Gastrocnemius medialis (tissue), 4 donors: ENCODE measurements at regions not wholly inside any gene's neighbourhood (a gene's known extent, or its start where the extent isn't known, plus 50 kb on each side); places are given as distances from the start of the nearest gene placed in this dataset.
A peak's percentile ranks its signal among the peaks of the same experiment; 100 is the strongest.

ENCODE experiments used
- ATAC-seq, 2 donors: fragments of 150-250 bp; one replicate each; pipeline ENCODE4 v1.9.1; 2016
- DNase-seq, 2 donors: peaks; one replicate each; pipeline ENCODE4 v3.0.0-alpha.2; 2019
- H3K27ac ChIP-seq, 4 donors: fragments of 200-600 bp; sonication (generic); 1 replicate in 1 of 4; 2 replicates in 3 of 4; pipeline ENCODE4 v1.5.1; 2016 to 2018; ENCODE audit warnings: mild to moderate bottlenecking in 2 of 4, moderate library complexity in 1 of 4
- H3K27me3 ChIP-seq, 3 donors: fragments of 200-600 bp; sonication (generic) in 2 of 3; 1 replicate in 1 of 3; 2 replicates in 2 of 3; pipeline versions ENCODE4 v1.5.1 to v1.6.0; 2016 to 2019; ENCODE audit warnings: mild to moderate bottlenecking in 1 of 3, moderate library complexity in 1 of 3
- H3K36me3 ChIP-seq, 2 donors: fragments of 200-600 bp; sonication (generic) in 1 of 2; one replicate each; pipeline ENCODE4 v1.5.1; 2017 to 2018
- H3K4me1 ChIP-seq, 2 donors: fragments of 200-600 bp; sonication (generic) in 1 of 2; one replicate each; pipeline ENCODE4 v1.5.1; 2016 to 2017; ENCODE audit warnings: mild to moderate bottlenecking in 2 of 2
- H3K4me3 ChIP-seq, 4 donors: fragments of 200-600 bp; sonication (generic) in 3 of 4; 1 replicate in 1 of 4; 2 replicates in 3 of 4; pipeline ENCODE4 v1.5.1; 2016 to 2019; ENCODE audit warnings: mild to moderate bottlenecking in 2 of 4
- H3K9me3 ChIP-seq, 3 donors: fragments of 200-600 bp; sonication (generic) in 2 of 3; 1 replicate in 1 of 3; 2 replicates in 2 of 3; pipeline ENCODE4 v1.5.1; 2016 to 2019
- CTCF ChIP-seq, 5 experiments: fragments of 450-650 bp in 3 of 5; fragments of 200-600 bp in 2 of 5; sonication (generic) in 2 of 5; IDR thresholded peaks in 4 of 5; conservative IDR thresholded peaks in 1 of 5; 1 replicate in 4 of 5; 2 replicates in 1 of 5; pipeline ENCODE4 v1.5.1; 2016 to 2019; ENCODE audit warnings: antibody characterized with exemption in 5 of 5, mild to moderate bottlenecking in 3 of 5, moderate library complexity in 3 of 5
- POLR2A ChIP-seq, 2 donors: fragments of 450-650 bp; IDR thresholded peaks; one replicate each; pipeline ENCODE4 v1.6.1; 2017; ENCODE audit warnings: antibody characterized with exemption in 2 of 2, mild to moderate bottlenecking in 2 of 2, moderate library complexity in 2 of 2
- in situ Hi-C, 4 donors: fragments of 200-750 bp; cut with MboI; loops; one replicate each; pipeline versions ENCODE4 v1.15.0 to v1.8.0; 2017; ENCODE audit warnings: low sequenced_read_pairs in 4 of 4
- intact Hi-C: fragments of 100-400 bp; cut with DNase I; formaldehyde crosslinking; loops from one replicate; pipeline ENCODE4 v1.15.1; 2023; ENCODE audit warnings: low total_unique reads

GRCh38 chr15:86014016-86014415, 65.7 kb upstream of the AGBL1 start:
- H3K4me3 ChIP-seq, result no peak overlapping the region
- no peaks in the 10 kb centered on the region for H3K4me1 ChIP-seq
- DNase-seq, result no peak
- H3K36me3 ChIP-seq, result no peaks in the 10 kb centered on the region
- TF ChIP-seq CTCF (IDR thresholded peaks at IDR 0.05 in 4 of 5, conservative IDR thresholded peaks at IDR 0.05 in 1 of 5), result no peak
- no peak for TF ChIP-seq POLR2A (IDR thresholded peaks at IDR 0.05)
- in situ Hi-C loops, result no loop called here
- no peak overlapping the region for H3K27ac ChIP-seq
- no peaks in the 10 kb centered on the region for H3K9me3 ChIP-seq
- no peak for ATAC-seq
- intact Hi-C loops, result no loop called here
- no peaks in the 10 kb centered on the region for H3K27me3 ChIP-seq

- H3K4me1 ChIP-seq, result no peaks in the 10 kb centered on the region
- no peak for TF ChIP-seq CTCF (IDR thresholded peaks at IDR 0.05 in 4 of 5, conservative IDR thresholded peaks at IDR 0.05 in 1 of 5)
- no peak for TF ChIP-seq POLR2A (IDR thresholded peaks at IDR 0.05)
- no peaks in the 10 kb centered on the region for H3K36me3 ChIP-seq
- ATAC-seq (no peak), DNase-seq (no peak)
- H3K4me3 ChIP-seq, result no peak overlapping the region
- in situ Hi-C loops (no loop called here), intact Hi-C loops (no loop called here)
- no peak overlapping the region for H3K27ac ChIP-seq
- H3K27me3 ChIP-seq, result no peaks in the 10 kb centered on the region
- no peaks in the 10 kb centered on the region for H3K9me3 ChIP-seq
These were observed 62.9 kb upstream of the AGBL1 start for GRCh38 chr15:86016750-86017149.

GRCh38 chr15:86018679-86019078, 61.0 kb upstream of the AGBL1 start:
- Histone ChIP-seq H3K4me1 (no peaks in the 10 kb centered on the region), H3K27ac (no peak overlapping the region), H3K9me3 (no peaks in the 10 kb centered on the region), H3K36me3 (no peaks in the 10 kb centered on the region), H3K4me3 (no peak overlapping the region), H3K27me3 (no peaks in the 10 kb centered on the region)
- ATAC-seq, result no peak
- intact Hi-C loops (no loop called here), in situ Hi-C loops (no loop called here)
- DNase-seq, result no peak
- TF ChIP-seq CTCF (IDR thresholded peaks at IDR 0.05 in 4 of 5, conservative IDR thresholded peaks at IDR 0.05 in 1 of 5) (no peak), POLR2A (IDR thresholded peaks at IDR 0.05) (no peak)

GRCh38 chr15:86021281-86022264, 58.1 kb upstream of the AGBL1 start:
- Histone ChIP-seq H3K27ac (no peak overlapping the region), H3K4me3 (no peak overlapping the region), H3K4me1 (no peaks in the 10 kb centered on the region), H3K9me3 (no peaks in the 10 kb centered on the region), H3K27me3 (no peaks in the 10 kb centered on the region), H3K36me3 (no peaks in the 10 kb centered on the region)
- DNase-seq, result peak in 1 of 2 donors; percentile 25
- ATAC-seq, result peak in 1 of 2 donors; percentile 39
- intact Hi-C loops (no loop called here), in situ Hi-C loops (no loop called here)
- TF ChIP-seq POLR2A (IDR thresholded peaks at IDR 0.05) (no peak), CTCF (IDR thresholded peaks at IDR 0.05 in 4 of 5, conservative IDR thresholded peaks at IDR 0.05 in 1 of 5) (no peak)
